DMS153 (cell line): ENCODE measurements at regions not wholly inside any gene's neighbourhood (a gene's known extent, or its start where the extent isn't known, plus 50 kb on each side); places are given as distances from the start of the nearest gene placed in this dataset.

Experiments used
- DNase-seq: peaks from one replicate; lab custom pipeline; 2025; lab: John Stamatoyannopoulos, UW

DNA sequence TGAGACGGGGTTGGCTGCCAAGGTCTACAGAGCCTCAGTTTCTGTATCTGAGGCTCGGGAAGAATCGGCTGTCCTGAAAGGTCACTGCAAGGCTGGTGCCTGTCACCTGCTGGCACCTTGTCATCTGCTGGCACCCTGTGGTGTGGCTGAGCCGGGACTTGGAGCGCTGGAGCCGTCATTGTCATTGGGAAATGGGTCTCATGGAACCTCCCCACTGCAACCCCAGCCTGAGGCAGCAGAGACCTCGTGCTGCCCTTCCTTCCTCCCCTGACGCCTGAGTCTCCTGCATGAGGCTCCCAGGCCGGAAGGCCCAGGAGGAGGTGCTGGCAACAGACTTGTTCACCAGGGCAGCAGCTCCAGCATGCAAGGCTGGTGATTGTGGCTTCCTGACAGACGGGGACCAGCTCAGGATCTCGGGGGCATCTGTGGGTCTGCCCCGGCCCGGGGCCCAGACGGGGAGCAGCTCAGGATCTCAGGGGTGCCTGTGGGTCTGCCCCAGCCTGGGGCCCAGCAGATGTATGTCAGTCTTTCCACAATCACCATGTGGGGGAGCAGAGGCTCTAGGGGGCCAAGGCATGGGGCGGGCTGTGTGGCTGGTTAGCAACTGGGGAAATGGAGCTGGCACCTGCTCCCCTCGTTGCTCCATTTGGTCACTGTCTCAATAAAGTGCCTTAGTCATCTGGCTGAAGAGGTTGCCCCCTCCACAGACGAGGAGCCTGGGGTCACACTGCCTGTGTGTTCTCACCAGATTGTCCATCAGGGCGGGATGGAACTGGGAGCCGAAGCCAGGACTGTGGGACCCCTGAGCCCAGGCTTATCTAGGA is 668.7 kb downstream of the BRD1 start:
- no peak for DNase-seq

DNA sequence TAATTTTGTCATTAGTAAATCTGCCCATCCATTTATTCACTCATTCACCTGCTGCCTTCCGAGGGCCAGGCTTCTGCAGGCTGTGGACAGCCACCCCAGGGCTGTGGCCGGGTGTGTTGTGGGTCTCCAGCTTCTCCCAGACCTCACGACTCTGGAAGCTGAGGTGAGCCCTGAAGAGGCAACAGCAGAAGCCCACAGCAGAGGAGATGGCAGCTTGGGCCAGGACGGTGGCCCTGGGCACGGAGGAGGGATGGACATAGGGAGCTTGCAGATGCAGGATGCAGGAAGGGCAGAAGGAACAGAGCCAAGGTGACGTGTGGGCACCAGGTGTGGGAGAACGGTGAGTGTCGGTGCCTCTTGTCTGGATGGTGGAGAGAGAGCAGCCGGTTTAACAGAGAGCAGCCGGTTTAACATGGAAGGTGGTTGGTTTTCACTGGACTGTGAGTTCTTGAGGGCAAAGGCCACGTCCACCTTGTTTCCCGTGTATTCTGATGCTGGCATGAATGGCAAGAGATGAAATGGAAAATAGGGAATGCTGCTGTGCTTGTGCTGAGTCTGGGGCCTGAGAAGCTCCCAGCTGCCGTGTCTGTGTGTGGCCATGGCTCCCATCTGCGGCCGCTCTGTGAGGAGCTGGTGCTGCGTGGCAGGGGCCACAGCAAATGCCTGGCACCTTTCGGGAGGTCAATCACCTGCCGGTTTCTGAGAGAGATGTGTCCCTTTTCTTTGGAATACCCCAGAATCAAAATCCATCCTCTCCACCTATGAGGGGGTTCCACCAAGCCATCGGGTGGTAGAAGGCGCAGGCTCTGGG is 669.9 kb downstream of the BRD1 start:
- DNase-seq: no peak

DNA sequence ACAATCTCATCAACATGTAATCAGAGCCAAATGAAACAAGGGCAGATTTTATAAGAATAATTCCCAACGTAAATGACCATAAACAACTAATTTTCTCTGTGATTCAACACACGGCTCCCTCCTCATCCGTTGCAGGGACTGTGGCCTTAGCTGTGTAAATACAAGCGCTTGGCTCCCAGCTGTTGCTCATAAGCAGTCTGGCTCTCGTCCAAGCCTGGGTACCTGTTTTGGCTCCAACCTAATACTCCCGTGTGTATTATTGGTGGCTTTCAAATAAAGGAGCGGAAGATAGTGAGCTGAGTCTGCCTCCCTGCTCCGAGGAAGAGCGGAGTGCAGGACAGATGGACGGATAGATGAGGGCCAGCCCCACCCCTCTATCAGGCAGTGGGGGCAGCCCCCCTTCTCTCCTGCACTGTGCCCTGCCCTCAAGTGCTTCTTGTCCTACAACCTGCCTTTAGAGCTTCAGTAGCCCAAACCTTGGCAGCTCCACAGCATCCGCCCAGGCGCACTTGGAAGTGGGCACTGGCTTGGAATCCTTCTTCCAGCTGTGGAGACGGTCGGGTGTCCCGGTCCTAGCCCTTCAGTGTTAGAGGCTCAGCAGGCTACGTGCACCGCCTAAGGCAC is 670.9 kb downstream of the BRD1 start:
- DNase-seq: peak; percentile 97

DNA sequence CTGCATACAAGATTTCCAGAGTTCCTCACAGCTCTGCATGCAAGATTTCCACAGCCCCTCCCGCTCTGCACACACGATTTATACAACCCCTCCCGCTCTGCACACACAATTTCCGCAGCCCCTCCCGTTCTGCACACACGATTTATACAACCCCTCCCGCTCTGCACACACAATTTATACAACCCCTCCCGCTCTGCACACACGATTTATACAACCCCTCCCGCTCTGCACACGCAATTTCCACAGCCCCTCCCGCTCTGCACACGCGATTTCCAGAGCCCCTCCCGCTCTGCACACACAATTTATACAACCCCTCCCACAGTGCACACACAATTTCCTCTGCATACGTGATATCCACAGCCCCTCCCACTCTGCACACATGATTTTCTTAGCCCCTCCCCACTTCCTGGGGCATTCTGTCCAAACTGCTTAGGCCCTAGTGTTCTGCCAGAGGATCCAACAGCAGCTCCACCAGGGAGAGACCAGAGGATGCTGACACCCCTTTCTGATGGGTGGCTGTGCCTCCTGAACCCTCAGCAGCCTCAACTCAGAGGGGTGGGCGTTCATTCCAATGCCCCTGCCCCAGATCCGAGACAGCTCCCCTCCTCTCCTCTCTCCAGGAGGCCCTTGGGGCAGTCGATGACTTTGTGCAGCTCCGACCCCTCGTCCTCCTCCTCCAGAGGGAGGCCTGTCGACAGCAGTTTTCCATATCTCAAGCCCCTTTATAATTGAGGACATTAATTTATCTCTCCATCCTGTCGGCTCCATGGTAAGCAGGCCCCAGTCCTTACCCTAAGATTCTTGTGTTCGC is 671.7 kb downstream of the BRD1 start:
- DNase-seq: peak; percentile 40

GRCh38 chr22:49155039-49155769 is 672.5 kb downstream of the BRD1 start:
- no peak for DNase-seq

GRCh38 chr22:49154433-49154832 is 673.2 kb downstream of the BRD1 start:
- no peak for DNase-seq

DNA sequence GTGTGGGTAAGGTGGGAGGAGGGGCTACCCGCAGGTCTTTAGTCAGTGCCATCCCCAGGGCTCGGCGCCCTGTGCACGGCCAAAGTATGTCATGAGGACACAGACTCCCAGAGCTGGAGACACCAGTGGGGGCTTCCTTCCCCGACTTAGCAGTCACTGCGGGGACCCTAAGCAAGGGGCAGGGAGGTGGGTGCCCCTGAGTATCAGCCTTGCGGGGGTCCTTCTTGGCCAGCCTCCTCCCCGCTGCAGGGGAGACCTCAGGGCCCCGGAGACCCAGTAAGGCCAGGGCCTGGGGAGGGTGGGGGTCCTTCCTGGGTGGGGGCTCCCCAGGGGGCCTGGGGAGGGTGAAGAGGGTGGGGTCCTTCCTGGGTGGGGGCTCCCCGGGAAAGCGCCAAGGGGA is 673.8 kb downstream of the BRD1 start:
- DNase-seq: no peak

DNA sequence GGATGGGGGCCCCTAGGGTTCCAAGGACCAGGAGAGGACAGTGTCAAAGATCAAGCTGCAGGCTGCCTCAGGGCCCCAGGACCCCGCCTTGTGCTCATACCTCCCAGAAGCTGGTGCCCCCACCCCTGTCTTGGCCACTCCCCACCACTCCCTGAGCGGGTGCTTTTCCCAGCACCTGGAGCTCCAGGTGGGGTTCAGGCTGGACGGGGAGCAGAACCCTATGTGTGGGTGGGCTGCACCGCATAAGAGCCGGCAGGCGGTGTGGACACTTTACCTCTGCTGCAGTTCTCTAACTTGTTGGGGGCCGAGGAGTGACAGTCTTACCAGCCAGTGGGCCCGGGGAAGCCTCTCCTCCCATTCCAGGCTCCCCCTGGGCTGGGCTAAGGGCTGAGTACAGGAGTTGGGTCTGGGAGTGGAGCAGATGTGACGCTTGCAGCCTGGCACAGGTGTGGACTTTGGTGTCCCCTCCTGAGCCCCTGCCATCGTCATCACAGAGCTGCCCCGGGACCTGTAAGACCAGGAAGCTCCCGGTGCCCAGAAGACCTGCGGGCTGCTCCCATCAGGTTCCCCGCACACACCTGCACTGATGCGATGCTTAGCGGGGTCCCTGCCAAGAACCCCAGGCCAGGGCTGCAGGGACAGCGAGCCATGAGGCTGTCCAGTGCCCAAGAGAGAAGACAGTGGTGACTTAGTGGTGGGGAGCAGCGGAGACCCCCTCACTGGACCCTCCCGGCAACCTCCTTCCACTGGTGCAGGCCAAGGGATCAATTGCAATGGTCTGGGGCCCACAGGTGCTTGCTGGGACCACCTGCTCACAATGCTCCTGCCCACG is 674.5 kb downstream of the BRD1 start:
- no peak for DNase-seq

GRCh38 chr22:49152127-49152938 is 675.3 kb downstream of the BRD1 start:
- peak; percentile 62 for DNase-seq

GRCh38 chr22:49151256-49152126 is 676.2 kb downstream of the BRD1 start:
- DNase-seq: no peak

- DNase-seq: no peak
Observed at GRCh38 chr22:49150801-49151221, 676.9 kb downstream of the BRD1 start.

- no peak for DNase-seq
Observed at GRCh38 chr22:49149721-49150608, 677.7 kb downstream of the BRD1 start.

GRCh38 chr22:49148895-49149418 is 678.7 kb downstream of the BRD1 start:
- no peak for DNase-seq

GRCh38 chr22:49147617-49148175 is 680.0 kb downstream of the BRD1 start:
- DNase-seq: no peak

GRCh38 chr22:49147171-49147570 is 680.5 kb downstream of the BRD1 start:
- DNase-seq: no peak

GRCh38 chr22:49146511-49146910 is 681.2 kb downstream of the BRD1 start:
- DNase-seq: no peak

DNA sequence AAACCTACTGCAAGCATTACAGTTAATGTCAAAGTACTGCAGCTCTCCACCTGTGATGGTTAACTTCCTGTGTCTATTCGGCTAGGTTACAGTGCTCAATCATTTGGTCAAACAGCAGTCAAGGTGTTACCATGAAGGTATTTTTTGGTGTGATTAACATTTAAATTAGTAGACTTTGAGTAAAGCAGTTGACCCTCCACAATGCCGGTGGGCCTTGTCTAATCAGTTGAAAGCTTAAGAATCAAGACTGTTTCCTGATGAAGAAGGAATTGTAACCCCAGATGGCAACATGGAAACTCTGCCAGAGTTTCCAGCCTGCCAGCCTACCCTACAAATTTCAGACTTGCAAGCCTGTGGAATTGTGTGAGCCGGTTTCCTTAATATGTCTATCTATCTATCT is 683.9 kb downstream of the BRD1 start:
- no peak for DNase-seq
